GM10266 (cell line): ENCODE measurements at regions not wholly inside any gene's neighbourhood (a gene's known extent, or its start where the extent isn't known, plus 50 kb on each side); places are given as distances from the start of the nearest gene placed in this dataset.
"Not testable (repeated sequence)": the region's sequence is repeated elsewhere in the genome, so short reads cannot be mapped to it uniquely, and the experiment has no call there.

Source experiments
- DNase-seq: peaks from one replicate; pipeline ENCODE4 v3.0.0; 2012; ENCODE audit errors: extremely low spot score
- CTCF ChIP-seq: IDR thresholded peaks from 2 replicates; pipeline ENCODE4 v1.5.1; 2012; ENCODE audit warnings: mild to moderate bottlenecking, low read depth; ENCODE audit not compliant: control insufficient read depth, insufficient read depth; ENCODE audit errors: missing control alignments

GRCh38 chr20:19867940-19868371 is 109.9 kb downstream of the RIN2 start:
- no peak for DNase-seq
- no peak for TF ChIP-seq CTCF

- DNase-seq, result no peak
- no peak for TF ChIP-seq CTCF
These were observed 110.4 kb downstream of the RIN2 start for GRCh38 chr20:19868441-19868840.

DNA sequence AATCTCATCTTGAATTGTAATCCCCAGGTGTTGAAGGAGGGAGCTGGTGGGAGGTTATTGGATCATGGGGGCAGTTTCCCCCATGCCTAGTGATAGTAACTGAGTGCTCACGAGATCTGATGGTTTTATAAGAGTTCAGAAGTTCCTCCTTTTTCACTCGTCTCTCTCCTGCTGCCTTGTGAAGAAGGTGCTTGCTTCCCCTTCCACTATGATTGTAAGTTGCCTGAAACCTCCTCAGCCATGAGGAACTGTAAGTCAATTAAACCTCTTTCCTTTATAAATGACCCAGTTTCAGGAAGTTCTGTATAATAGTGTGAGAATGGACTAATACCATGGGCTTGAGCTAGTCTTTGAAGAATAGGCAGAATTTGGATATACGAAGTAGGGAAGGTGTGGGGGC is 113.9 kb downstream of the RIN2 start:
- DNase-seq, result no peak

GRCh38 chr20:19874040-19874727 is 116.1 kb downstream of the RIN2 start:
- TF ChIP-seq CTCF, result no peak
- no peak for DNase-seq

More for the DNA sequence above, 113.9 kb downstream of the RIN2 start:
- TF ChIP-seq CTCF, result no peak

GRCh38 chr20:19875376-19876221 is 117.5 kb downstream of the RIN2 start:
- no peak for TF ChIP-seq CTCF
- no peak for DNase-seq

DNA sequence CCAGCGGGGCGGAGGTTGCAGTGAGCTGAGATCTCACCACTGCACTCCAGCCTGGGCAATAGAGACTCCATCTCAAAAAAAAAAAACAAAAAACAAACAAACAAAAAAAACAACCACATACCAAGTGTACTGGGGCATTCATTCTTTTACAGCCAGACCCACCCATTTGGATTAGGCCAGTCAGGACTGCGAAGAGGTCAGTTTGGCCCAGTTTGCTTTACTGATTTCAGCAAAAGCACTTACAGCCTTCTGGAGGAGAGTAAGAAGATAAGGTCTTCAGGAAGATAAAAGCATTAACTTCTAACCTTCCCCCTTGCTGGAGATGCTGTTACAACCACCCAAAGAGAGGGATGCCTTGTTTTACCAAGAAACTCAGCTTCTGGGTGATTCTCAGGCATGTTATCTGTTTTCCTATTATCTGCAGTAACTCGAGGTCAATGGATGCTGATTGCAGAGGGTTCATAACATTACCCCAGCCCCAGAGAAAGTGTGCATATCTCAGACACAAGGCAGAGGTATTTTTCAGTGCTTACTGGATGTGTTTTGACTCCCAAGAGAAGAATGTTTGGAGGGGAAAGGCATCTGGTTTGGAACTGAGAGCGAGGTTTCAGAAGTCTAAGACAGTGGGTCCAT is 118.9 kb downstream of the RIN2 start:
- no peak for DNase-seq
- TF ChIP-seq CTCF, result no peak

GRCh38 chr20:19879874-19880255 is 121.8 kb downstream of the RIN2 start:
- DNase-seq, result not testable (repeated sequence)
